ENCODE measurements at regions not wholly inside any gene's neighbourhood (a gene's known extent, or its start where the extent isn't known, plus 50 kb on each side); places are given as distances from the start of the nearest gene placed in this dataset.

DNA sequence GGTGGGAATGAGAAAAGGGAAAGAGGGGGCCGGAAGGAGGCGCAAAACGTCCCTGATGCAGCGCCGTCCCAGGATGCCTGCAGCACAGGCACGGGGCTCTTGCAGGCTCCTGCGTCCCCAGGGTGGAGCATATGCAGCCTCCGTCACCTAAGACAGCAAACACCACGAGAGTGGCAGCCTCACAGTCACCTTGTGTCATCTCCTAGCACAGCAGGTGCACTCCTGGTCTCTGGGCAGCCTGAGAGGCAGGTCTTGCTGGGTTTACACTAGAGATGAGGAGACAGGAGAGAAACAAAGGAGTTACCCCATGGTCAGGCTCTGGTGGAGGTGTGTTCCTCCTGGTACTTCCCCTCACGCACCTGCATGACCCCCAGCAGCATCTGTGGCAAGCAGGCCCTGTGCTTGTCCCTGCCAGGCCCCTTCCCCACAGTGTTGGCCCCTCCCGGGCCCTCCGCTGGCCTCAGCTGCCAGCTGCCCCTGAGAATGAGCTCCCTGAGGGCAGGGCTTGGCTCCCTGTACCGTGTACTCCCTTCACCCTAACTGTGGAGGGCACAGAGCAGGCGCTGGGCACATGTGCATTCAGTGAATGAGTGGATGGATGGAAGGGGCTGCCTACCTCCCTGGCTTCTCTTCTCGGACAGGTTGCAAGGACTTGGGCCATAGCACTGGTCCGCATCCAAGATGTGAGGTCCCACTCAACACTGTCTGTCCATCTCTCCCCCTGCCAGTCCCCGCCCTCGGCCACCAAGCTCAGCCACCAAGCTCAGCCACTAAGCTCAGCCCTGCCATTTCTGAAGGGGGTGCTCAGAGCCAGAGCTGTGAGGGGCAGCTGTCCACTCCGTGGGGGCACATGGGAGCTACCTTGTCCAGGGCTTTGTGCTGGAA is 988.6 kb downstream of the BRD1 start:
- DNase-seq (ENCODE audit: low read depth in 1 of 2, low spot score in 1 of 2): no peak
- TF ChIP-seq JUND (IDR thresholded peaks at IDR 0.05; ENCODE audit: low read depth): no peak
- in situ Hi-C loops (cut with HindIII; ENCODE audit: low pct_unique_long_range_greater_than_20kb, low sequenced_read_pairs): no loop called here

DNA sequence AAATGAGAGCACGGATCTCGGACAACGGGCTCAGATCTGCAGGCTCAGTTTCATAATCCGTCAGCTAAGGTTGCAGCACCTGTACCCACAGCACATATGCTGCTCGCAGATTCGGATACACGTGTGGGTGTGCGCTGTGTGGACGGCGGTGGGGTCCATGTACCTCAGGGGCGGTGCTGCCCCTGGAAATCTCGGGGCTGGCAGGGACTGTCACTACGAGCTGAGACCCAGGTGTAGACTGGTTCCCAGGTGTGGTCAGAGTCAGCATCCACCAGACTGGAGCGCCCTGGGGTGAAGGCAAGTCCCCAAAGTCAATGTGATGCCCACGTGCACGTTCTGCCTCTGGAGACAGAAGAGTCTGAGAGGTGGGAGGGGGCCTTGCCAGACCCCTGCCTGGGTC is 989.3 kb downstream of the BRD1 start:
- in situ Hi-C loops (cut with HindIII; ENCODE audit: low pct_unique_long_range_greater_than_20kb, low sequenced_read_pairs): no loop called here
- TF ChIP-seq JUND (IDR thresholded peaks at IDR 0.05; ENCODE audit: low read depth): no peak
- no peak for DNase-seq (ENCODE audit: low read depth in 1 of 2, low spot score in 1 of 2)

DNA sequence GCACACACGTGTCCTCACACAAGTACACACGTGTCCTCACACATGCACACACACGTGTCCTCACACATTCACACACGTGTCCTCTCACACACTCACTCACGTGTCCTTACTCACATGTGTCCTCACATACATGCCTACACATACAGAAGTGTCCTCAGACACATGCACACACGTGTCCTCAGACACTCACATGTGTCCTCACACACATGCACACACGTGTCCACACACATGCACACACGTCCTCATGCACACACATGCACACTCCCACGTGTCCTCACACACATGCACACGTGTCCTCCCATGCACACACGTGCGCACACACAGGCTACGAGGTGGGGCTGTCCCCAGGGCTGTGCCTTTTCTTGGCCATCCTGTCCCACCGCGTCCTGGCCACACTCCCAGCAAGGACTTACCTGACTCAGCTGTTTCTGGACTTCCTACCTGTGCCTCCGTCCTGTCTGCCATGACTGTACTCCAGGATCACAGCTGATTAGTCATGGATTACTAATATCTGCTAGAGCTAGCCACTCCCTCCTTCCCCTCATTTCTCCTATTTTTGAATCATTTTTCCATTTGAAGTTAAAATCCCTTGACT is 990.2 kb downstream of the BRD1 start:
- no peak for TF ChIP-seq JUND (IDR thresholded peaks at IDR 0.05; ENCODE audit: low read depth)
- in situ Hi-C loops (cut with HindIII; ENCODE audit: low pct_unique_long_range_greater_than_20kb, low sequenced_read_pairs): no loop called here
- no peak for DNase-seq (ENCODE audit: low read depth in 1 of 2, low spot score in 1 of 2)

DNA sequence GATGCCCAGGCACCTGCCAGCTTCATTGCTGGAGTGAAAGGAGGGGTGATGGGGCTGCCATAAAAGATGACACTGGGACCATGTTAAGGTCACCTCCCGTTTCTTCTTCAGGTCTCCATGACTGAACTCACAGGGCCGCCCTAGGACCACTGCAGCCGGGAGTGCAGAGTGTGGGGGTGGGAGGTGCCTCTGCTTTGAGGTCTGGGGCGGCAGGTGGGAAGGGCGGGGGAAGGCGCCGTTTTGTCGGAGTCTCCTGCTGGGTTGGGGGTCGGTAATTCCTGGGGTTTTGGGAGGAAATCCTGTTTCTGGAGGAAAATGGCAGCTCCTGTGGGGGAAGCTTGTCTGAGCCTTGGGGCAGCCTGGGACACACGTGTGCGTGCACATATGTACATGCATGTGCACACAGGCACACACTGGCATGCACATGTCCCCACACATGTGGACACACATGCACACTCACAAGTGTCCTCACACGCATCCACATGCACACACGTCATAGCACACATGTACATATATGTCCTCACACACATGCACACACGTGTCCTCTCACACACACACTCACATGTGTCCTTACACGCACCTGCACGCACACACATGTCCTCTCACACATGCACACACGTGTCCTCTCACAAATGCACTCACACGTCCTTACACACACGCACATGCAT is 990.9 kb downstream of the BRD1 start:
- no peak for DNase-seq (ENCODE audit: low read depth in 1 of 2, low spot score in 1 of 2)
- no peak for TF ChIP-seq JUND (IDR thresholded peaks at IDR 0.05; ENCODE audit: low read depth)
- in situ Hi-C loops (cut with HindIII; ENCODE audit: low pct_unique_long_range_greater_than_20kb, low sequenced_read_pairs): no loop called here

DNA sequence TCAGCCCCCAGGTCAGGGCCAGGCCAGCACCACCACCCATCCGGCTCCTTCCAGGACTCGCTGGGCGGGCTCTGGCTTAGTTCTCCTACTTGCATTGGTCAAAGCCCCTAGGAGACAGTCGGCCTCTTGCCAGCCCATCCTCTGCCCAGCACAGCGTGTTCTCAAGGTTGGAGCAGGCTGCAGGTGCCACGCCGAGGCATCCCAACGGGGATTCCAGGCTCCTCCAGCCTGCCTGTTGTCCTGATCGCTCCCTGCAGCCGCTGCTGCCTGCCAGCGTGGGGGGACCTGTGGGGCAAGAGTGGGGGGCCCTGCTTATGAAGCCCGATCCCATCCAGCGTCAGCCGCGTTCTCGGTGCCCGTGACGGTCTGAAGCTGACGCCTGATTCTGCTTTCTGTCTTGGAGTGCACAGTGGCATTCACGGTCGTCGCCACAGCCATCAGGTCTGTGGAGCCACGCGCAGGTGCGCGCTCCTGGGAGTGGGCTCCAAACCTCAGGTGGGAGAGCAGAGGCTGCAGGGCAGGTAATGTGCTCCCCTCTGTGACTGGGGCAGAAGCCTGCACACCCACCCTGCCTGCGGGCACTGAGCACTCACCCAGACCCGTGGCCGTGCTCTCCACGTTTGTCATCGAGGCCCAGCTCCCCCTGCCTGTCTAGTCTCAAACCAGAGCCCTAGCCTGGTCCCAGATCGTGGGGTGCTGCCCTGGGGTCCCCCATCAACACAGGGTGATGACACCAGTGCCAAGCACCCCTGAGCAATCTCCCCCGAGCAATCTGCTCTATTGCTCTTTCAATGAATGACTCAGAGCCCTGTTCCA is 991.6 kb downstream of the BRD1 start:
- no peak for DNase-seq (ENCODE audit: low read depth in 1 of 2, low spot score in 1 of 2)
- in situ Hi-C loops (cut with HindIII; ENCODE audit: low pct_unique_long_range_greater_than_20kb, low sequenced_read_pairs): no loop called here
- TF ChIP-seq JUND (IDR thresholded peaks at IDR 0.05; ENCODE audit: low read depth): no peak

DNA sequence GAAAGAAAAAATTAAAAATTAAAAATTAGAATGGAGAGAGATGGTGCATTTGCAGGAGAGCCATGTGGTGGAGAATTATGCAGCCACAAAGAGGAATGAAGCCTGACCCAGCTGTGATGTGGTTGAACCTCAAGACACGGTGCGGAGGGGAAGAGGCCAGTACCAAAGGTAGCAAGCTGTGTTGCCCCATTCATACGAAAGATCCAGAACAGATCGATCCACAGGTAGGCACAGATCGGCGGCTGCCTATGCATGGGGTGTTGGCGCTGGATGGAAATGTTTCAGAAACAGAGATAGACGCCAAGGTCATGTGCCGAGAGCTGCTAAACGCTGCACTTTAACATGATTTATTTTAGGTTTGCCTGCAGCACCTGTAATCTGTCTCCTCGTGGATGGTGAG is 992.3 kb downstream of the BRD1 start:
- no peak for DNase-seq (ENCODE audit: low read depth in 1 of 2, low spot score in 1 of 2)
- TF ChIP-seq JUND (IDR thresholded peaks at IDR 0.05; ENCODE audit: low read depth): no peak
- in situ Hi-C loops (cut with HindIII; ENCODE audit: low pct_unique_long_range_greater_than_20kb, low sequenced_read_pairs): no loop called here

DNA sequence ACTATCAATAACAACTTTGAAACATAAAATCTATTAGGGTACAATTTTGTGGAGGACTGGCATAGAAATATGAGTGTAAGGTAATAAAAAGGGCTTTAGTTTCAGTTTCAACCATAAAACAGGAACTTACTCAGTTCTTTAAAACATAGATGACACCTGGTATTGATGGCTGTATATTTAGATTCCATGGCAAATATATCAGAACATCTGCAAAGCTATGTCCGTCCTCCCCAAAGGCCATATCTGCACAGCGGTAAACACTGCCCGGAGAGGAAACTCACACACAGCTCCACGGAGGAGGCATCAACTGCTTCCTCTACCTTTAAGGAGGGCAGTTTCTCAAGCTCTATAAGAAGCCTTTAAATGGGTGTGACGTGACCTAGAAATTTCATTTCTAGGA is 993.3 kb downstream of the BRD1 start:
- no peak for TF ChIP-seq JUND (IDR thresholded peaks at IDR 0.05; ENCODE audit: low read depth)
- DNase-seq (ENCODE audit: low read depth in 1 of 2, low spot score in 1 of 2): no peak
- in situ Hi-C loops (cut with HindIII; ENCODE audit: low pct_unique_long_range_greater_than_20kb, low sequenced_read_pairs): no loop called here

DNA sequence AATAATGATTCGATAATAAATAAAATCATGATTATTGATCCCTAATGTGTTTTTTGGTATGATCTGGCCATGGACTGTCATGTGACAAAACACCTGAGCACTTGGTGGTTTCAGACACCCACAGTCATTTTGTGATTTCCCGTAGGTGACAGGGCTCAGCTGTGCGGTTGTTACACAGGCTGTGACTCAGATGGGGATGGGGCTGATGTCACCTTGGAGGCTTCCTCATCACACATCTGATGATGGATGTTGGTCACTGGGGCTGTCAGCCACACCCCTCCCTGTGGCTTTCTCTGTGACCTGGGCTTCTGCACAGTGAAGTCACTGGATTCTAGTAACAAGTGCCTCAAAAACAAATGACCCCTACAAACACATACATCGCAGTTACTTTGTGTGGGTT is 995.1 kb downstream of the BRD1 start:
- in situ Hi-C loops (cut with HindIII; ENCODE audit: low pct_unique_long_range_greater_than_20kb, low sequenced_read_pairs): no loop called here
- no peak for DNase-seq (ENCODE audit: low read depth in 1 of 2, low spot score in 1 of 2)
- no peak for TF ChIP-seq JUND (IDR thresholded peaks at IDR 0.05; ENCODE audit: low read depth)

- in situ Hi-C loops (cut with HindIII; ENCODE audit: low pct_unique_long_range_greater_than_20kb, low sequenced_read_pairs): no loop called here
- no peak for DNase-seq (ENCODE audit: low read depth in 1 of 2, low spot score in 1 of 2)
- TF ChIP-seq JUND (IDR thresholded peaks at IDR 0.05; ENCODE audit: low read depth): no peak
These were observed 997.8 kb downstream of the BRD1 start for GRCh38 chr22:48829908-48830307.

DNA sequence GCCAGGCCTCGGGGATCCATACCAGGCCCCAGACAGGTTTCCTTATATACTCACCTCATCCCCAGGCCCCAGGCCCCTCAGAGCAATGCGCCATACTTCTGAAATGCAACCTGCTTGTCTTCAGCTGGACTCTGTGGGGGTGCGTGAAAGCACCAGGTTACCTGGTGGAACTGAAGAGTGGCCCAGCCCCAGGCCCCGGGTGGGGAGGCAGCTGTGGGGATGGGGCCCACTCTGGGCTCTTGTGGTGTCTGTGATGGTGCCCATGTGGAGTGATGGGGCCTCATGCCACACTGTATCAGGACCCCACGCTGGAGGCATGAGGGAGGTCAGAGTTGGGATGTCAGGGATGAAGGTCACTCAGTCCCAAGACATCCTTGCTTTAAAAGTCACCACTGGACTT is 999.0 kb downstream of the BRD1 start:
- in situ Hi-C loops (cut with HindIII; ENCODE audit: low pct_unique_long_range_greater_than_20kb, low sequenced_read_pairs): no loop called here
- TF ChIP-seq JUND (IDR thresholded peaks at IDR 0.05; ENCODE audit: low read depth): no peak
- DNase-seq (ENCODE audit: low read depth in 1 of 2, low spot score in 1 of 2): no peak

- in situ Hi-C loops (cut with HindIII; ENCODE audit: low pct_unique_long_range_greater_than_20kb, low sequenced_read_pairs): no loop called here
- DNase-seq (ENCODE audit: low read depth in 1 of 2, low spot score in 1 of 2): no peak
- TF ChIP-seq JUND (IDR thresholded peaks at IDR 0.05; ENCODE audit: low read depth): no peak
These were observed 999.6 kb downstream of the BRD1 start for GRCh38 chr22:48827904-48828555.

DNA sequence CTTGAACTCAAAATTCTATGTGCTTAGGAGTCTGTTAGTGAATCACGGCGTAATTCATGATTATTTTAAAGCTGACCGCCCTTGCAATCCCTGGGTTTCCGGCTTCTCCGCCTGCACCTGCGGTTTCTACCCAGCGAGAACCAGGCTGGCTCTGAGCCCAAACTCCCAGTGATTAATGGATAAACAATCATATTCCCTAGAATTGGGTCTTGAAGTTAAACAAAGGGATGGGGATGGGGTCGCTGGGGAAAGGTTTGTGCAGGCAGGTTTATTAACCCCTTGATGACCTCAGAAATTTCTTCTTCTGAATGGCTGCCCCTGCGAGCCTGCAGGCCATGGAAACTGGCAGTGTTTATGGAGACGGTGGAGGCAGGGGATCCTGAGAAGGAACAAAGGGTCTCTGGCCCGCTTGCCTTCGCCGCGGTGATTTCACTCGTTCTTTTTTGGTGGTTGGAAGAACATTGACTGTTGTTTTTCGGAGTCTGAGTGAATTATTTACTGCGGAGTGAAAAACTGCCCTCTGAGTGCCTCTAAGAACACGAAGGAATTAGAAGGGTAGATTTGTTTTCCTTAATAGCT is 1000.3 kb downstream of the BRD1 start:
- in situ Hi-C loops (cut with HindIII; ENCODE audit: low pct_unique_long_range_greater_than_20kb, low sequenced_read_pairs): no loop called here
- no peak for DNase-seq (ENCODE audit: low read depth in 1 of 2, low spot score in 1 of 2)
- TF ChIP-seq JUND (IDR thresholded peaks at IDR 0.05; ENCODE audit: low read depth): no peak
